HG03439 (cell line): ENCODE measurements at regions not wholly inside any gene's neighbourhood (a gene's known extent, or its start where the extent isn't known, plus 50 kb on each side); places are given as distances from the start of the nearest gene placed in this dataset.
"Not testable (repeated sequence)": the region's sequence is repeated elsewhere in the genome, so short reads cannot be mapped to it uniquely, and the experiment has no call there.

ENCODE experiments used
- ATAC-seq: cut with Tn5 transposase; IDR thresholded peaks from one replicate; pipeline ENCODE4 v1.9.1; 2021; ENCODE audit warnings: mild to moderate bottlenecking, moderate library complexity; ENCODE audit not compliant: unreplicated experiment

GRCh38 chr22:42183461-42184059 lies 53.0 kb upstream of the CYP2D6 start:
- not testable (repeated sequence) for ATAC-seq

GRCh38 chr22:42180349-42180842 lies 49.8 kb upstream of the CYP2D6 start:
- ATAC-seq: no peak
